Right ventricle myocardium inferior (tissue), 1 donor: ENCODE measurements at regions not wholly inside any gene's neighbourhood (a gene's known extent, or its start where the extent isn't known, plus 50 kb on each side); places are given as distances from the start of the nearest gene placed in this dataset.

Experiments used
- ATAC-seq: fragments of 200-7000 bp; cut with Tn5 transposase; one replicate; pipeline ENCODE4 v1.9.1; 2020; ENCODE audit warnings: mild to moderate bottlenecking, moderate library complexity
- DNase-seq: peaks from one replicate; pipeline ENCODE4 v3.0.0; 2021; ENCODE audit errors: missing footprints
- intact Hi-C: fragments of 100-400 bp; cut with DNase I; formaldehyde crosslinking; loops from one replicate; pipeline ENCODE4 v1.11.0; 2022
- donor health status: DM: no; HTN: yes; CAD: no; lungs with severe emphysema.

DNA sequence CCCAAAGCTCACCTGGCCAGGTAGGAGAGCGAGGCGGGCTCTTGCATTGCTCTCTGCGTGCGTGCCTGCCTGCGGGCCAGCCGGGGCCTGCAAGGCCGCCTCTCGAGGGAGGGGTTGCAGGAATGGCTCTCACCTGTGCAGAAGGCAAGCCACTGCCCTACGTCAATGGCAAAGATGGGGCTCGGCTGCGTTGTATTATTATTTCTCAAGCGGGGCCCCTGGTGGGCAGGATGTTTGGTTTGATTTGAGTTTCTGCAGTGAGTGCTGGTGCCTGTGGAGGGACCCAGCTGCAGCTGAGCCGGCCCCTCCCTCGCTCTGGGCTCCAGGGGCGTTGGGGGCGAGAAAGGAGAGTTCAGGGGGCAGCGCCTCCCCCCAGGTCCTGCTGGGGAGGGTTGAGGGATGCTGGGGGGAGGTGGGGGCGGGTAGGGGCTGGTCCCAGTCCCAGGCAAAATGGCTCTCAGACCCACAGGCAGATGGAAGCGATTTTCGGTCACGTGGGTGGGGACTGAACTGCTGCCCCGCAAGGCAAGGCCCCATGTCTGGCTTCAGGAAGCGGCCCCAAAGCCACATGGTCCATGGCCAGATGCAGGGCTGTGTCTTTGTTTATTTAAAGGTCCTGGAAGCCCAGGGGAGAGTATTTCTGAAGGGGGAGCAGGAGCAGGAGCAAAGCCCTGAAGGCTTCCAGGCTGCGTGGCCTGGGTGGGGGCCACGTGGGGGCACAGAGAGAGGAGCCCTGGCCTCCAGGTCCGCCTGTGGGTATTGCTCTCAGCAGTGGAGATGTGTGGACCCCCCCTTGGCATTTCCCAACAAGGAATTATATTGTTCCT lies 338.8 kb downstream of the SEC14L1 start:
- intact Hi-C loops, result no loop called here
- ATAC-seq (no peak), DNase-seq (peak; percentile 59)

DNA sequence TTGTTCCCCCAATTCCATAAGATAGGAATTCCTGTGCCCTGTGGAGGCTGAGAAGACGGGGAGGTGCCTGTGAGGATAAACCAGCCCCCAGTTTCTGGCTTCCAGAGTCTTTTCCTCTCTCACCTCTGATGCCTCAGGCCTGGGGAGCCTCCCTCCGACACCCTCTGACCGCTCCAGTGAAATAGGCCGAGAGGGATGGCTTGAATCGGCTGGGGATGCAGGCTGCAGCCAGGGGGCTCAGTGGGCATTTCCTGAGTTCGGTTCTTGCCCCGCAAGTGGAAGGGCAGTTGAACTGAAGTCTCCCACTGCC lies 339.4 kb downstream of the SEC14L1 start:
- DNase-seq, result no peak
- intact Hi-C loops, result no loop called here
- ATAC-seq, result no peak

DNA sequence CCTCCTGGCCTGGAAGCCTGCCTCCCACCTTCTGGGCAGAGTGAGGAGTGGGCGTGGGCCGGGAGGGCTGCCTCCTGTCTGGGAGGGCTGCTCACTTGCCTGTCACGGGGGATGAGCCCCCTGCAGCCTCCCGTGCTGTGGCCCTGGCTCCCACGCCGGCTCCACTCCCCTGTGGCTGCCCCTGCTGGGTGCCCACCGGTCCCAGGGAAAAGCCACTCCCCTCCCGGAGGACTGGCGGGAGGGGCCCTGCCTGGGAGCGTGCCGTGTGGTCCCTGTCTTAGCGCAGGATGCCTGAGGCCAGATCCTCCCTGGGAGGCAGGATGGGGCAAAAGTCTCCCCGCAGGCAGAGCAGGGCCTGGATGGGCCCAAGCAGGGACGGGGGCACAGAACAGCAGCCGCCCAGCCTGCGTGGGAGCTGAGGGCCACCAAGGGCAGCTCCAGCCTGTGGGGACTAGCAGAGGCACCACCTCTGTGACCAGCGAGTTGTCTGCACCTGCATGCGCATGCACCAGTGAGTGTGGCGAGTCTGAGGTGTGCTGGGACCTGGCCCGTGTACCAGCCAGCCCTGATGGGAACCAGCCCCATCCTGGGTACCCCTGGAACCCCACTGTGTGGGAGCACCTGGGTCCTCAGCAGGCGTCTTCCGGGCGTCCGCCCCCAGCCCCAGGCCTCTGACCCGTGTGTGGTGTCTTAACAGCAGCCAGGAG lies 339.9 kb downstream of the SEC14L1 start:
- intact Hi-C loops, result no loop called here
- DNase-seq (peak; percentile 52), ATAC-seq (no peak)

DNA sequence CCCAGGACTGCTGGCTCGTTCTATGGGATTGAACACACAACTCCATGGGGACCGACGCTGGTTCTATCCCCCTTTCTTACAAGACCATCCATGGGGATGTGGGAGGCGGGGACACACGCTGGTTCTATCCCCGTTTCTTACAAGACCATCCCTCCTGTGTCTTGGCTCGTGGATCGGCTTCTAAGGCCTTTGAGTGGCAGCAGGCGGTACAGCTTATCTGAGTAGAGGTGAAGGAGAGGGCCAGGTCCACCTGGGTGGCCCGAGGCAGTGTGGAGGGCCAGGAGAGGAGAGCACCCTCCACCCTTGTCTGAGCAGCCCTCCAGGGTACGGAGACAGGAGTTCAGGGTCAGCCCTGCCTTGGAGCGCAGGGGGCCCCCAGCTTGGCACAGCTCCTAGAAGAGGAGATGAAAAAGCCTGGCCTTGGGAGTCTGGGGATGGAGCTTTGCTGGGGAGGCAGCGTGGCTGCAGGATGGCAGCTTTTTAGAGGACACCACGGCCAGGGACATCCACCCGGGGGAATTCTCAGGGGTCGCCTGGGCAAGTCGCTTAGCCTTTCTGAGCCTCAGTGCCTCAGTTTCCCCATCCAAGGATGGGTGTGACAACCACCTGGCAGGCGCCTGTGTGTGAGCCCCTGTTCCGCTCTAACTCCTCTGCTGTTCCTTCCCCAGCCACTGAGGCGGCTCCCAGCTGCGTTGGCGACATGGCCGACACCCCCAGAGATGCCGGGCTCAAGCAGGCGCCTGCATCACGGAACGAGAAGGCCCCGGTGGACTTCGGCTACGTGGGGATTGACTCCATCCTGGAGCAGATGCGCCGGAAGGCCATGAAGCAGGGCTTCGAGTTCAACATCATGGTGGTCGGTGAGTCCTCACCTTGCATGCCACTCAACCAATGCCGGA lies 341.0 kb downstream of the SEC14L1 start:
- no peak for ATAC-seq
- DNase-seq, result peak; percentile 61
- intact Hi-C loops, result no loop called here

DNA sequence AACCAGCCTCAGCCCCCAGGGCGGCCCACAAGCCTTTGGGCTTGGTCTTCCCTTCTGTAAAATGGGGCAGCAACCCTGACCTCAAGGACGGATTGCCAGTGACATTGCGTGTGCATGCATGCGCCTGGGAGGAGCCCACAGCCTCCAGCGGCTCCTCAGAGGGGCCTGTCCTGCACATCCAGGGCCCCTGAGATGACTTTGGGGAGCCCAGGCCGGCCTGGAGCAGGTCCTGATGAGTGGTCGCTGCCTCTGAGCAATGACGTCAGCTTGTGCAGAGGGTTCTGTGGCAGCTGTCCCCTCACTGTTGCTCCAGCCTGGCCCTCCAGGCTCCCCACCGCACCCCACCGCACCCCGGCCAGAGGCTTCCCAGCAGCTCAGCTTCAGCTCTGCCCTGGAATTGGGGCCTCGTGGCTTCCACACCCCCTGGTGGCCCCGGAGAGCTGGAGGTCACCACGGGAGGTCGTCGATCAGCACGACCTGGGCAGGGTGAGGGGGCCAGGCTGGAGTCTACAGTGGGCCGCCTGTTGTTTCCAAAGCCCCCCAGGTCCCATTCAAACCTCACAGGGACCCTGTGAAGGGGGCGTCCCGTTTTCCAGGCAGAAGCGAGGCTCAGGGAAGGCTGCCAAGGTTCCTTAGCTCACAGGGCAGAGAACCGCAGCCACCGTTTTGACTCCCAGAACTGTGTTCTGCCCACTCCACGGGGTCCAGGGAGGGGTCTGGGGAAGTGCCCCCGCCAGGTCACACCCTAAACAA lies 341.8 kb downstream of the SEC14L1 start:
- intact Hi-C loops, result no loop called here
- peak; percentile 43 for DNase-seq
- ATAC-seq, result no peak

DNA sequence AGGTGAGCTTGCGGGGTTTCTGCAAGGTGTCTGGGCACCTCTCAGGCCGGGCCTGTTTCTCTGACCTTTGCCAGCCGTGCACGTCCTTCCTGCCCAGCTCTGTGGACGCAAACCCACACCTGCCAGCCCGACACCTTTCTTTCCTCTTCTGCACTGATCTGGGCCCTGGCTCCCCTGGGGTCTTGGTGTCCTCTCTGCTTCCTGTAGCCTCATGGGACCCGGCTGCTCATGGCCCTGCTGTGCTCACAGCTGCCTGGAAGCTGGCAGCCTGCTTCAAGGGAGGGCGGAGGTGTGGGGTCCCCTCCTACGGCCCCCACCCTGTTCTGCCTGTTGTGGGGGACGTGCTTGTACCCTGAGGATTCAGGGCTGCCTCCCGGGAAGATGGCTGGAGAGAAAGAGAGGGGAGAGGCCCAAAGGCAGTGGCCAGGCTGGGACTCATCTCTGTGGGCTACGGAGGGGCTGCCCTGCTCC lies 342.4 kb downstream of the SEC14L1 start:
- no peak for ATAC-seq
- intact Hi-C loops, result no loop called here
- DNase-seq, result peak; percentile 50

DNA sequence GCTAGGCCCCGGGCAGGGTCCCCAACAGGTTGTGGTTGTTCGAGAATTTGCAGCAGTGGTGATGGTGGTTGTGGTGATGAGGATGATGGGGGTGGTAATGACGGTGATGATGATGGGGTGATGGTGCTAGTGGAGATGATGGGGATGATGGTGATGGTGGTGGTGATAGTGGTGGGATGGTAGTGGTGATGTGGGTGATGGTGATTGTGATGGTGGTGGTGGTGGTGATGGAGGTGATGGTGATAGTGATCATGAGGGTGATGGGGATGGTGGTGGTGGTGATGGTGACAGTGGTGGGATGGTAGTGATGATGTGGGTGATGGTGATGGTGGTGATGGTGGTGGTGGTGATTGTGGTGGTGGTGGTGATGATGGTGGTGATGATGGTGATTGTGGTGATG lies 343.3 kb downstream of the SEC14L1 start:
- DNase-seq, result peak; percentile 26
- intact Hi-C loops, result no loop called here
- ATAC-seq, result no peak

DNA sequence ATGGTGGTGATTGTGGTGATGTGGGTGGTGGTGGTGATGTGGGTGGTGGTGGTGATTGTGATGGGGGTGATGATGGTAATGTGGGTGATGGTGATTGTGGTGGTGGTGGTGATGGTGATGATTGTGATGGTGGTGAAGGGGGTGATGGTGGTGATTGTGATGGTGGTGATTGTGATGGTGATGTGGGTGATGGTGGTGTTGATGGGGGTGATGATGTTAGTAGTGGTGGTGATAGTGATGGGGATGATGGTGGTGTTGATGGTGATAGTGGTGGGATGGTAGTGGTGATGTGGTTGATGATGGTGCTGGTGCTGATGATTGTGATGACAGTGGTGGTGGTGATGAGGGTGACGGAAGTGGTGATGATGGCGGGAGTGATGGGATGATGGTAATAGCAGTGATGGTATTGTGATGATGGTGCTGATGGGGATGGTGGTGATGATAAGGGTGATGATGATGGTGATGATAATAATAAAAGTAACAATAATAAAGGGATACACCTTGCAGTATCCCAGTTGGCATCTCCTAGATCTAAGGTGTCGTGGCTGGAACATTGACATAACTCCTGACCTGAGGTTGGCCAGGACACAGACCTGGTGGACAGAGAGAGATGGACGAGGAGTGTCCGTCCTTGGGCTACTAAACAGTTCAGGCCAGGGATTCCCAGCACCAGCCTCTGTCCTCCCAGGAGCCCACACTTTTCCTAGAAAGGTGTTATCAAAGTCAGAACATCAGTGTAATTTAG lies 344.5 kb downstream of the SEC14L1 start:
- intact Hi-C loops, result no loop called here
- no peak for ATAC-seq
- no peak for DNase-seq

DNA sequence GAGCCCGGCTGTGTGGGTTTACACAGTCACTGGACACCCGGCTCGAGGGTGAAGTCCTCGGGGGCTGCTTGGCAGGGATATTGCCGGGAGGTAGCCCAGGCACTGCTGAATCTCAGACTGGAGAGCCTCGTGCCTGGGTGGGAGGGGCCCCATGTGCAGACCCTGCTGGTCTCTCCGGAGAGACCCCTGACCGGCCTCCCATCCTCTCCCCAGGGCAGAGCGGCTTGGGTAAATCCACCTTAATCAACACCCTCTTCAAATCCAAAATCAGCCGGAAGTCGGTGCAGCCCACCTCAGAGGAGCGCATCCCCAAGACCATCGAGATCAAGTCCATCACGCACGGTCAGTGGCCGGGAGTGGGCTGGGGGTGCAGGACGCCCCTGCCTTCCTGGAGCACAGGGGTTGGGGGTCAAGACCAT lies 346.5 kb downstream of the SEC14L1 start:
- ATAC-seq, result no peak
- intact Hi-C loops, result no loop called here
- DNase-seq, result no peak

DNA sequence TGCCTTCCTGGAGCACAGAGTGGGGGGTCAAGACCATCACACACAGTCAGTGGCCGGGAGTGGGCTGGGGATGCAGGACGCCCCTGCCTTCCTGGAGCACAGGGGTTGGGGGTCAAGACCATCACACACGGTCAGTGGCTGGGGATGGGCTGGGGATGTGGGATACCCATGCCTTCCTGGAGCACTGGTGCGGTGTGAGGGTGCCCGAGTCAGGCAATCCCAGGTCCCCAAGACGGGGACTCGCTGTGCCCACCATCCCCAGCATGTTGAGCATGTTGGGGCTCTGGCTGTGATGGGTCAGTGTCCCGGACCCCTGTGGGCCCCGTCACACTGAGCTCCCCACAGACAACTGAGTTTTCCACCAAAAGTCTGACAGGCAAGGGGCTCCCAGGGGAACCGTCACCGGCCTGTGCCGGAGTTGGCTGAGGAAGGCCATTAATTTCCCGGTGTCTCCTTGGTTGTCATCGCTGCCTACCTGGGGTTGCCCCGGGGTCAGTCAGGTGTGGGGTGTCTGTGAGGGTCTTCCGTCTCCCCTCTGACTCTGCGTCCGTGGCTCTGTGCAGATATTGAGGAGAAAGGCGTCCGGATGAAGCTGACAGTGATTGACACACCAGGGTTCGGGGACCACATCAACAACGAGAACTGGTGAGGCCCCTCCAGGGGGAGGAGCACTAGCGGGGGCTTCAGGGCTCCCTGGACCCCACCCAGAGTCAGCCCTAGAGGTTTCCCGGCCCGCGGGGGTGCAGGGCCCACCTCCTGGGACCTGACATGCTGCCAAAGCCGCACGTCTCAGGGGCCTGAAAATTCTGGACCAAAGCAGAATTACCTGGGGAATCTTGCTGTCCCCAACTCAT lies 347.1 kb downstream of the SEC14L1 start:
- DNase-seq (peak; percentile 39), ATAC-seq (no peak)
- intact Hi-C loops, result no loop called here

DNA sequence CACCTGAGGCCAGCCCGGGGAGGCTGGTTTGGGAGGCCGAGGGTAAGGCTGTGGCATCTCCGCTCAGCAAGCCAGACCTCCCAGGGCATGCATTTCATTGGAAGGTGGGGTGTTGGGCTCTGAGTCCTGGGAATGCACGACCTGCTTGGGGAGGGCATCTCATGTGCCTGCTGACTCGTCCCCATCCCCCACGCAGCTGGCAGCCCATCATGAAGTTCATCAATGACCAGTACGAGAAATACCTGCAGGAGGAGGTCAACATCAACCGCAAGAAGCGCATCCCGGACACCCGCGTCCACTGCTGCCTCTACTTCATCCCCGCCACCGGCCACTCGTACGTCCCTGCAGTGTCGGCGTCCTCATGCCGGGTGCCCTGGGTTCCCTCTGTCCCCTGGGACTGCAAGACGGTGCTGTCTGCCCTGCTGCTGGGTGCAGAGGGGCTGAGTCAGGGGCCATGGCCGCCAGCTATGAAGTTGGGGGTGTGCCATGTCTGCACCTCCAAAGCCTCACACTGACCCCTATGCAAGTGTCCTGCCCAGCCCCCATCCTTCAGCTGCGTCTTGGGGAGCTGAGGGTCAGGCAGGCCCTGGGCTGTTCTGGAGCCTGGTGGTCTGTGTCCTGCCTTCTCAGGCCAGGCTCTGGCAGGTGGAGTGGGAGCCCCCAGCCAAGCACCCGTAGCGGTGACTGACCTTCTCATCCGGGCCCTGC lies 347.9 kb downstream of the SEC14L1 start:
- intact Hi-C loops, result no loop called here
- ATAC-seq (no peak), DNase-seq (peak; percentile 42)

DNA sequence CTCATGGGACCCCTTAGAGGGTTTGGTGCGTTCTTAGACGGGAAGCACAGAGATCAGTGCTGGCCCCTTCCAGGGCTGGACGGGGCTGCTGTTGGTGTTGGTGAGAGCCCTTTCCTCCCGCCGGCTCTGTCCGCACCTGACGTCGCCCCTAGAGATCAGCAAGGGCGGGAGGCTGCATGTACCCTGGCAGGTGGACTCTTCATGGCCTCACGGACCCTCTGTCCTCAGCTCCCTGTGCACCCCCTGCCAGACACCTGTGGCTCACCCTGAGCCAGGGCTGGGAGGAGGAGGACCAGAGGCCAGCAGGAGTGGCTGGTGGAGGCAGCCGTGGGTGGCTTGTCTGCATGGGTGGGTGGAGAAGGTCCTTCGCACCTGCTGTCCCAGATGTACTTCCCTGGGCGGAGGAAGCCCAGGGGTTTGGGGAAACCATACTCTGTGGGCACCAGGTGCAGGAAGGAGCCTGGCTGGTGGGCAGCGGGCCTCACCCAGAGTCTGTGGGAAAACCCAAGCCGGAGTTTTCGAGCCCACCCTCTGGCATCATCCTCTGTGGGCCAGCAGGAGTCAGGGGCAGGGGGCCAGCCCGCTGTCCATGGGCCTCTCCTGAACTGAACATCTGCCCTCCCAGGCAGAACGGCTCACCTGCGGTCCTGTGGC lies 348.6 kb downstream of the SEC14L1 start:
- ATAC-seq (no peak), DNase-seq (peak; percentile 61)
- intact Hi-C loops, result no loop called here

DNA sequence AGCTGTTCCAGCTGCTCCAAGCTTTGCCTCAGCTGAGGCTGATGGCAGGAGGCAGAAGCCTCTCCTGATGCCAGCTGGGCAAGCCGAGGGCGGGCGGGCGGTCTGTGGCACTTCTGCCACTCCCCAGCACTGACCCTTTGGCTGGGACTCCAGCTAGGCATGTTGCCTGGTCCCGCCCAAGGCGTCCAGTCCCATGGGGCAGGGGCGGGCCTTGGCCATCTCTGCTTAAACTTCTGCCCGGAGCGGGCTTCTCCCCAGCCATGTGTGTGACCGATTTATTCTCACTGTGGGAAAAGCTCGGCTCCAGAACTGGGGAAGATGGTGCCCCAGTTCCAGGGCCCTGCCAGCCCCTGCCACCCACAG lies 349.1 kb downstream of the SEC14L1 start:
- DNase-seq, result peak; percentile 91
- intact Hi-C loops, result loop anchor here (1.0 kb wide), 1 partner anchor 62 kb away; no protein-coding TSS in a partner anchor
- ATAC-seq, result peak; percentile 95

DNA sequence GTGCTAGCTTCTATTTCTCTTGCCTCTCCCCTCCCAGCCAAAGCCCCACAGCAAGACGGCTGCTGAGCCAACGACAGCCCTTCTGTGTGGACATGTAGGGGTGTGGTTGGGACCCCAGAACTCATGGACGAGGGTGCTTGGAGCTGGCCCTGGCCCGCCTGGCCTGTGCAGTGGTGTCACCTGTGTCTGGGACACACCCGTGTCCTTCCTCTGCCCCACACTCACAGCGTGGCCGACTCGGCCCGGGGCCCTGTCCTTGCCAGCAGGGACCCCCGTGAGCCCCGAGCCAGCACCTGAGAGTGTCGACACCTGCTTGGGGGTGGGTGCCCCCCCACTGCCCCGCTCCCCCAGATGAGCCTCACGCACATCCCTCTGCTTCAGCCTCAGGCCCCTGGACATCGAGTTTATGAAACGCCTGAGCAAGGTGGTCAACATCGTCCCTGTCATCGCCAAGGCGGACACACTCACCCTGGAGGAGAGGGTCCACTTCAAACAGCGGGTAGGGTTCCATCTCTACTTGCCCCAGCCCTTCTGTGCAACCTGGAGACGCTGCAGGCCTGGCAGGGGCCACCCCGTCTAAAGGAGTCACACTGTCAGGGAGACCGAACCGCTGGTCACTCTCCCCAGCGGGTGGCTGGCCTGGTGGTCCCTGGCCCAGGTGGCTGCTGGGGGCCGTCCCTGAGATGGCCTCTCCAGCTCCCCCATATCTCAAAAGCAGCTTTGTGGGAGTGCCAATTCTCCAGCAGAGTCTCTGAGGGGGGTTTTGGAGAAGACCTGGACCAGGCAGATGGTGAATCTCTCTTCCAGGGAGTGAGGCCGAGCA lies 349.8 kb downstream of the SEC14L1 start:
- DNase-seq (peak; percentile 62), ATAC-seq (peak; percentile 0)
- intact Hi-C loops, result loop anchor here (1.0 kb wide), 1 partner anchor 62 kb away; no protein-coding TSS in a partner anchor

DNA sequence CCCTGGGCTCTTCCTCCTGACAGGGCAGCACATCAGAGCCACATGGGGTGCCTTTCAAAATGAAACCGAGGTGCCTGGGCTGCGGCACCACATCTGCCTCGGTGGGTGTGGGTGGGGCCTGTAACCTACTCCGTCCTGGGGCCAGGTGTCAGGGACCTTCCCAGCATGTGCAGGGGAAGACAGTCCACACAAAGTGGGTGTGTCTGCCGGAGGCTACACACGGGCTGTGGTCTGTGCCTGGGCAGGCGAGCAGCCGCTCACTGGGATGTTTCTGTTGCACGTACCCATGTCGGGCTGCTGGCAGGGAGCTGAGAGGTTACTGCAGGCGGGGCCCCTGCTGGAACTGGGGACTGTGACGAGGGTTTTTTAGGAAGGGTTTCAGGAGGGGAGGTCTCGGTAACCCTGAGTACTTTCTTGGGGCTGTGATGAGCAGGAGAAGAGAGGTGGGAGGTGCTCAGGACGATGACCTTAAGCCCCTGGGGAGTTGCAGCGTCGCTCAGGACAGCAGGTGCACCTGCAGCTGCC lies 351.2 kb downstream of the SEC14L1 start:
- ATAC-seq (no peak), DNase-seq (no peak)
- intact Hi-C loops, result no loop called here
